ENCODE measurements at regions not wholly inside any gene's neighbourhood (a gene's known extent, or its start where the extent isn't known, plus 50 kb on each side); places are given as distances from the start of the nearest gene placed in this dataset.

DNA sequence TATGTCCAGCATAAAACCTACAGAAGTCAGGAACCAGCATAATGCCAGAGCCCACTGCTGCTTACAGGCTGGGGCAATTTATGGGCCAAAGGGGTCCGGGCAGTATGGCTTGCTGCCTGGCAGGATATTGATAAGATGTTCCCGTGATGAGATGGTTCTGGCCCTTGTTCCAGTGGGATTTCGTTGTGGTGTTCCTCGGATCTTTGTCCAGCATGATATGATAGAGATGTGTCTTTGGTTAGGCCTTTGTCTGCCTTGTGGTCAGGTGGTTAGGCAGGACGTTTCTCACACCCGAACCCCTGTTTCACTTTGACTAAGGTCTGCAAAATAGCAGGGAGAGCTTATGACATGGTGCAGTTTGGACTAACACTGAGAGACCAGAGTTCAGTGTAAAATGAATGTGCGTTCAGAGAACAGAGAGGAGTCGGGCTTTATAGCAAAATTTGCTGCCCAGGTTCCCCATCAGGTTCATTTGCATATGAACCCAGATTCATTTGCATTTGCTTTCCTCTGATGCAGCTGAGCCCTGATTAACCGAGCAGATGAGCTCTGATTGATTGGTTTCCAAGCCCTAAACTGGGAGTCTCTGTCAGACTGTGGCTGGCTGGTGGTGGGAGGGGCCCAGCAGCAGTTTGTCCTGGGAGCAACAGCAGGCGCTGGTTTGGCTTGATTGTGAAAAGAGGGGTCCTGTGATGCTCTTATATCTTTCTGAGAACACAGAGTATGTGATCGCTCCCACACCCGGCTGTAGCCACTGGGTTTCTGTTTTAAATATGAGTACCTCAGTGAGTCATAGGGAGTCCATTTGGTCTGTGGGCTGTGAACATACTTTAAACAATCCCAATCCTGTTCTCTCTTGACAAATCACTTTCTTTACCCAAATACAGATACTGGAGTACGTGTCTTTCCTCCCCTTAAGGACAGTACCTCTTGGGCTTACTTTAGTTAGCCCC, 156.3 kb upstream of the PZP start:
- TF ChIP-seq SREBF2 (IDR thresholded peaks at IDR 0.05) = no peak
- TF ChIP-seq, protein P1, sequence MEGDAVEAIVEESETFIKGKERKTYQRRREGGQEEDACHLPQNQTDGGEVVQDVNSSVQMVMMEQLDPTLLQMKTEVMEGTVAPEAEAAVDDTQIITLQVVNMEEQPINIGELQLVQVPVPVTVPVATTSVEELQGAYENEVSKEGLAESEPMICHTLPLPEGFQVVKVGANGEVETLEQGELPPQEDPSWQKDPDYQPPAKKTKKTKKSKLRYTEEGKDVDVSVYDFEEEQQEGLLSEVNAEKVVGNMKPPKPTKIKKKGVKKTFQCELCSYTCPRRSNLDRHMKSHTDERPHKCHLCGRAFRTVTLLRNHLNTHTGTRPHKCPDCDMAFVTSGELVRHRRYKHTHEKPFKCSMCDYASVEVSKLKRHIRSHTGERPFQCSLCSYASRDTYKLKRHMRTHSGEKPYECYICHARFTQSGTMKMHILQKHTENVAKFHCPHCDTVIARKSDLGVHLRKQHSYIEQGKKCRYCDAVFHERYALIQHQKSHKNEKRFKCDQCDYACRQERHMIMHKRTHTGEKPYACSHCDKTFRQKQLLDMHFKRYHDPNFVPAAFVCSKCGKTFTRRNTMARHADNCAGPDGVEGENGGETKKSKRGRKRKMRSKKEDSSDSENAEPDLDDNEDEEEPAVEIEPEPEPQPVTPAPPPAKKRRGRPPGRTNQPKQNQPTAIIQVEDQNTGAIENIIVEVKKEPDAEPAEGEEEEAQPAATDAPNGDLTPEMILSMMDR (IDR thresholded peaks at IDR 0.05) = no peak
- no peak for TF ChIP-seq POLR2A (IDR thresholded peaks at IDR 0.05; ENCODE audit: low read length)
- TF ChIP-seq RNF2 (IDR thresholded peaks at IDR 0.05; ENCODE audit: borderline replicate concordance, low read depth) = no peak
- TF ChIP-seq RFX5 (IDR thresholded peaks at IDR 0.05) = no peak
- TF ChIP-seq NR3C1 (IDR thresholded peaks at IDR 0.05) = no peak

Data from A549 (cell line).